ENCODE measurements at regions not wholly inside any gene's neighbourhood (a gene's known extent, or its start where the extent isn't known, plus 50 kb on each side); places are given as distances from the start of the nearest gene placed in this dataset.
"Not testable (repeated sequence)": the region's sequence is repeated elsewhere in the genome, so short reads cannot be mapped to it uniquely, and the experiment has no call there.

GRCh38 chr1:234893359-234893724 lies 235.3 kb downstream of the TOMM20 start:
- TF ChIP-seq POLR2A (IDR thresholded peaks at IDR 0.05) (no peak), CTCF (IDR thresholded peaks at IDR 0.05) (no peak)
- Histone ChIP-seq H3K27ac (no peak overlapping the region), H3K27me3 (no peaks in the 10 kb centered on the region)

GRCh38 chr1:234892642-234893041 lies 236.0 kb downstream of the TOMM20 start:
- DNase-seq = no peak
- intact Hi-C loops (cut with DNase I; ENCODE audit: low total_unique reads) = no loop called here
- Histone ChIP-seq H3K9me3 (no peaks in the 10 kb centered on the region), H3K27me3 (no peaks in the 10 kb centered on the region), H3K36me3 (no peaks in the 10 kb centered on the region), H3K4me3 (no peak overlapping the region), H3K27ac (no peak overlapping the region), H3K4me1 (peaks cover 0 to 4% of the 10 kb centered on the region in 2 donors)
- TF ChIP-seq POLR2A (IDR thresholded peaks at IDR 0.05) (no peak), CTCF (IDR thresholded peaks at IDR 0.05) (no peak)

More at GRCh38 chr1:234893359-234893724, 235.3 kb downstream of the TOMM20 start:
- no peaks in the 10 kb centered on the region for H3K4me1 ChIP-seq
- no peaks in the 10 kb centered on the region for H3K9me3 ChIP-seq
- H3K36me3 ChIP-seq = no peaks in the 10 kb centered on the region
- DNase-seq = no peak
- no peak overlapping the region for H3K4me3 ChIP-seq
- intact Hi-C loops (cut with DNase I; ENCODE audit: low total_unique reads) = no loop called here

- intact Hi-C loops (cut with DNase I; ENCODE audit: low total_unique reads) = no loop called here
These were observed 237.2 kb downstream of the TOMM20 start for GRCh38 chr1:234891427-234891826.

GRCh38 chr1:234889643-234890042 lies 239.0 kb downstream of the TOMM20 start:
- no peaks in the 10 kb centered on the region for H3K27me3 ChIP-seq
- intact Hi-C loops (cut with DNase I; ENCODE audit: low total_unique reads) = loop anchor here (10.0 kb wide), 1 partner anchor 385 kb away; no protein-coding TSS in a partner anchor
- H3K9me3 ChIP-seq = no peaks in the 10 kb centered on the region
- H3K36me3 ChIP-seq = no peaks in the 10 kb centered on the region
- no peak overlapping the region for H3K4me3 ChIP-seq
- no peak overlapping the region for H3K27ac ChIP-seq
- TF ChIP-seq CTCF (IDR thresholded peaks at IDR 0.05) = no peak
- TF ChIP-seq POLR2A (IDR thresholded peaks at IDR 0.05) = no peak
- peaks cover 3 to 10% of the 10 kb centered on the region in 2 donors for H3K4me1 ChIP-seq
- DNase-seq = no peak

More at GRCh38 chr1:234891427-234891826, 237.2 kb downstream of the TOMM20 start:
- no peaks in the 10 kb centered on the region for H3K36me3 ChIP-seq
- no peaks in the 10 kb centered on the region for H3K9me3 ChIP-seq
- no peak overlapping the region for H3K27ac ChIP-seq
- TF ChIP-seq POLR2A (IDR thresholded peaks at IDR 0.05) = no peak
- TF ChIP-seq CTCF (IDR thresholded peaks at IDR 0.05) = no peak
- peaks cover 3 to 10% of the 10 kb centered on the region in 2 donors for H3K4me1 ChIP-seq
- no peak overlapping the region for H3K4me3 ChIP-seq
- DNase-seq = no peak
- H3K27me3 ChIP-seq = no peaks in the 10 kb centered on the region

GRCh38 chr1:234888247-234888646 lies 240.4 kb downstream of the TOMM20 start:
- not testable (repeated sequence) for H3K4me3 ChIP-seq, H3K27me3 ChIP-seq, DNase-seq, H3K9me3 ChIP-seq, H3K36me3 ChIP-seq
- peak overlapping the region in 1 of 2 donors; percentile 92 for H3K27ac ChIP-seq
- peaks cover 3 to 10% of the 10 kb centered on the region in 2 donors for H3K4me1 ChIP-seq
- intact Hi-C loops (cut with DNase I; ENCODE audit: low total_unique reads) = loop anchor here (10.0 kb wide), 1 partner anchor 383 kb away; no protein-coding TSS in a partner anchor

Measured in uterus (tissue), 3 donors.